Esophagus squamous epithelium (tissue), 4 donors: ENCODE measurements at regions not wholly inside any gene's neighbourhood (a gene's known extent, or its start where the extent isn't known, plus 50 kb on each side); places are given as distances from the start of the nearest gene placed in this dataset.

Experiments
- CTCF ChIP-seq, 6 experiments: fragments of 450-650 bp in 4 of 6; fragments of 200-600 bp in 2 of 6; sonication (generic) in 2 of 6; IDR thresholded peaks; one replicate each; pipeline ENCODE4 v1.5.1; 2016 to 2019; ENCODE audit warnings: antibody characterized with exemption in 6 of 6, mild to moderate bottlenecking in 4 of 6, moderate library complexity in 4 of 6
- POLR2A ChIP-seq, 4 donors: fragments of 450-650 bp; IDR thresholded peaks; one replicate each; pipeline ENCODE4 v1.6.1; 2017; ENCODE audit warnings: antibody characterized with exemption in 4 of 4, mild to moderate bottlenecking in 4 of 4, moderate library complexity in 3 of 4

- no peak for TF ChIP-seq POLR2A (IDR thresholded peaks at IDR 0.05)
- no peak for TF ChIP-seq CTCF (IDR thresholded peaks at IDR 0.05)
Measured at GRCh38 chr13:80828759-80829158, 487.8 kb upstream of the SPRY2 start.
